ENCODE measurements at regions not wholly inside any gene's neighbourhood (a gene's known extent, or its start where the extent isn't known, plus 50 kb on each side); places are given as distances from the start of the nearest gene placed in this dataset.

- Histone ChIP-seq H3K4me3 (ENCODE audit: low read depth, low read length) (no peak overlapping the region), H3K36me3 (replicated peaks) (no peaks in the 10 kb centered on the region), H3K27me3 (replicated peaks) (no peaks in the 10 kb centered on the region), H3K27ac (no peak overlapping the region)
- no peak for TF ChIP-seq CTCF (IDR thresholded peaks at IDR 0.05; ENCODE audit: low read depth, low read length, missing control alignments)
- in situ Hi-C loops (cut with HindIII; ENCODE audit: low pct_ligation_motif_present, low sequenced_read_pairs), result no loop called here
- no peak for DNase-seq
Measured at GRCh38 chr6:168968801-168969200, 284.8 kb downstream of the THBS2 start.

GRCh38 chr6:168968228-168968627, 285.4 kb downstream of the THBS2 start:
- peak; percentile 60 for DNase-seq
- in situ Hi-C loops (cut with HindIII; ENCODE audit: low pct_ligation_motif_present, low sequenced_read_pairs), result no loop called here
- no peaks in the 10 kb centered on the region for H3K27me3 ChIP-seq (replicated peaks)
- no peak overlapping the region for H3K27ac ChIP-seq
- TF ChIP-seq CTCF (IDR thresholded peaks at IDR 0.05; ENCODE audit: low read depth, low read length, missing control alignments), result no peak
- no peaks in the 10 kb centered on the region for H3K36me3 ChIP-seq (replicated peaks)
- no peak overlapping the region for H3K4me3 ChIP-seq (ENCODE audit: low read depth, low read length)

GRCh38 chr6:168967281-168967925, 286.2 kb downstream of the THBS2 start:
- no peak for DNase-seq
- Histone ChIP-seq H3K27ac (no peak overlapping the region), H3K36me3 (replicated peaks) (no peaks in the 10 kb centered on the region), H3K4me3 (ENCODE audit: low read depth, low read length) (no peak overlapping the region), H3K27me3 (replicated peaks) (no peaks in the 10 kb centered on the region)
- TF ChIP-seq CTCF (IDR thresholded peaks at IDR 0.05; ENCODE audit: low read depth, low read length, missing control alignments), result no peak
- in situ Hi-C loops (cut with HindIII; ENCODE audit: low pct_ligation_motif_present, low sequenced_read_pairs), result no loop called here

- no peaks in the 10 kb centered on the region for H3K36me3 ChIP-seq (replicated peaks)
- H3K4me3 ChIP-seq (ENCODE audit: low read depth, low read length), result no peak overlapping the region
- in situ Hi-C loops (cut with HindIII; ENCODE audit: low pct_ligation_motif_present, low sequenced_read_pairs), result no loop called here
- peak; percentile 16 for DNase-seq
- no peak for TF ChIP-seq CTCF (IDR thresholded peaks at IDR 0.05; ENCODE audit: low read depth, low read length, missing control alignments)
- no peaks in the 10 kb centered on the region for H3K27me3 ChIP-seq (replicated peaks)
- no peak overlapping the region for H3K27ac ChIP-seq
Measured at GRCh38 chr6:168964138-168964835, 289.4 kb downstream of the THBS2 start.

- Histone ChIP-seq H3K27me3 (replicated peaks) (no peaks in the 10 kb centered on the region), H3K4me3 (ENCODE audit: low read depth, low read length) (no peak overlapping the region), H3K36me3 (replicated peaks) (no peaks in the 10 kb centered on the region), H3K27ac (no peak overlapping the region)
- in situ Hi-C loops (cut with HindIII; ENCODE audit: low pct_ligation_motif_present, low sequenced_read_pairs), result no loop called here
- no peak for TF ChIP-seq CTCF (IDR thresholded peaks at IDR 0.05; ENCODE audit: low read depth, low read length, missing control alignments)
- no peak for DNase-seq
Measured at GRCh38 chr6:168962886-168963285, 290.8 kb downstream of the THBS2 start.

All from brain microvascular endothelial cell (primary cell).